NCI-H146 treated with DMSO at 0.1 percent for 48 hours (cell line): ENCODE measurements at regions not wholly inside any gene's neighbourhood (a gene's known extent, or its start where the extent isn't known, plus 50 kb on each side); places are given as distances from the start of the nearest gene placed in this dataset.
A peak's percentile ranks its signal among the peaks of the same experiment; 100 is the strongest.

ENCODE experiments used
- DNase-seq: peaks from one replicate; lab custom pipeline; 2025; ENCODE audit not compliant: unreplicated experiment; lab: John Stamatoyannopoulos, UW

GRCh38 chr10:78993261-78993945 lies 75.4 kb upstream of the ZMIZ1 start:
- no peak for DNase-seq

DNA sequence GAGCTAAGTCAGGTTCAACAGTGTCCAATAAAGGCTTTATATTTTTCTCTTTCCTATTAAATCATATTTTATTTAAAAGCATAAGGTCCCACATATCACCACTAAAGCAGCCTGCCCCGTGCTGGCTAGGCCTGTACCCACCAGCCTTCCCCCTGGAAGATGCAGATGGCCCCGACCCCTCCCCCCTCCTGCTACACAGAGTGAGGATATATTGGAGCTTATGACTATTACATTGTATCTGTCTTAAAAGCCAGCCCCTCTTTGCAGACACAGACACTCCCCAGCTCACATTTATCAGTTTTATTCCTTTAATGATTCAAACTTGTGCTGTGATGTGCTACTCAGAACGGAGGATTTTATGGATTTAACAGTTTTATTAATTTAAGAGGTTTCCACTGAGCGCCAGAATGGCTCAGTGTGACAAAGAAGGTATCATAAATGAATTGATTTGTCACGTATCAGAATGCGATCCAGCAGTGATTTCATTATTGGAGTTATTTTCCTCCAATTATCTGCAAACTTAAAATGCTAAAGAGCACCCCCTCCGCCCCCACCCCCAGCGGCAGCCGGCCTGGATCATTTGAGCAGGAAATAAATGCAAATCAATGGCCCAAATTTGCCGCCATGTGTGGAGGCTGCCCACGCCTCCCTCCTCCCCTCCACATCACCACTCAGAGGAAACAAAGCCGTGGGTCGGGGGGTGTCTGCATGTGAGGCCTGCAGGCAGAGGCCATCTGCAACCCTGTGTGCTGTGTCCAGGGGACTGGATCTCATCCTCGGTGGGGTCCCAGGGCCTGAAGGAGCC lies 72.6 kb upstream of the ZMIZ1 start:
- DNase-seq: no peak

- DNase-seq: no peak
Measured at GRCh38 chr10:78996792-78997129, 72.0 kb upstream of the ZMIZ1 start.

DNA sequence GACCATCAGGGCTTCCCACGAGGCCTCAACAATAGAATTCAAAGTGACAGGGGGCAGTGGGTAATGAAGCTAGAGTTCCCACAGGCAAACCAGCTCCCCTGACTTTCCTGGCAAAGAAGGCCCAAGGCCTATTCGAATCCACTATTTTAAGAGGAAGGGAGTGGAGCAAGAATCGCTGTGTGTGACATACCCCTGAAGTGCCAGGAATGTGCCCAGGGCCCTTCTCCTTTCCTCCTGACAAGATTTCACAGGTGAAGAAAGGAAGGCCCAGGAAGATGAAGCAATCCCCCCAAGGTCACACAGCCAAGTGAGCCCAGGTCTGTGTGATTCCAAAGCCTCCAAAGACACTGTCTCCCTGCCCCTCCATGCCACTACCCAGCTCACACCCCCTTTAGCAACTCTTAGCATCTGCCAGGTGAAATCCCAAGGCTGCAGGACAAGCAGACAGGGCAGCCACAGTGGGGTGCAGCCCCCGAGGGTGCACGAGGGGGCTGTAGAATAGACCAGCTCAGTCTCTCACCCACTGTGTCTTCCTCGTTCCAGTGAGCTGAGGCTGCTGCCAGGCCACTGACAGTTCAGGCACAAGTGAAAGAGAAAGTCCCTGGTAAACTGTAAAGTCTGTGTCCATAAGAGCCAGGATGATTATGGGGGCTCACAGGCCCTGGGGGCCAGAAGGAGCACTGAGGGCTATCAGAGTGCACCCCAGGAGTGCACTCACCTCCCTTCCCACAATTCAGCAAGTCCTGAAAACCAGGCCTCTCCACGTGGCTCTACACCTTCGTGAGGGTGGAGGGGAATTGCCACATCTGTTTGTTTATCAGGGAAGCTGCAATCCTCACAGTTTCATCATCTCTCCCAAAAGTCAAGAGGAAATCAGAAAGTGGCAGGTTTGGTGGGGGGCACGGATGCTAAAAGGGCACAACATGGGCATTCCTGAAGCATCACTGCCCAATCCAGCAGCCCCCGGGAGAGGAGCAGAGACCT lies 70.8 kb upstream of the ZMIZ1 start:
- DNase-seq: no peak

GRCh38 chr10:79001082-79001885 lies 67.5 kb upstream of the ZMIZ1 start:
- DNase-seq: no peak

DNA sequence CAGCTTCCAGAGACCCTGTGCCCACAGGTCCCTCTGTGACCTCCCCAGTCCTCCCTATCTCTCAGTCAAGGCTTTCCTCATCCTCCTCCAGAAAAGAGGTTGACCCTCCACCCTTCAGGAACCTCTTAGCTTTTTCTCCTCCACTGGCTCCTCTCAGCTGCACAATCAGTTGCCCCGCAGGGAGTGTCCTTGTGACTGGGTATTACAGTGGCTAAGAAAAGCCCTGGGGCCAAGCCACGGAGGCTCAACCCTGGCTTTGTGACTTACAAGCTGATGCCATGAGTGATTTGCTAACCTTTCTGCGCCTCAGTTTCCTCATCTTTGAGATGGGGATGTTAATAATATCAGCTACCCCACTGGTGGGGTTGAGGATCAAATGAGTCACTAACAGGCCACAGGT lies 66.4 kb upstream of the ZMIZ1 start:
- DNase-seq: no peak

GRCh38 chr10:79003183-79004100 lies 65.3 kb upstream of the ZMIZ1 start:
- no peak for DNase-seq

DNA sequence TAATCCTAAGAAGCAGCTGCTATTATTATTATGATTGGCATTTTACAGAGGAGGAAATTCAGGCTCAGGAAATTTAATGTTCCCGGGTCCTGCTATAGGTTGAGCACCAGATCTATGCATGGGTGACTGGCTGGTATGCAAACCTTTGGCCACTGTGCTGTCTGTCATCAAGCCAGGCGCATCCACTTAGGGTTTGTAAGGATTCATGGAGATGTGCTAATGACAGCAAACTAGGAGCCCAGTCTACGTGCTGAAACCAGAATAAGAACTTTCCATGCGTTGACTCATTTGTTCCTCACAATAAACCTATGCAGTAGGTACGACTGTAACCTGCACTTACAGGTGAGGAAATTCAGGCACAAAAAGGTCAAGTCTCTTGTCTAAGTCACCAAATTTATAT lies 64.5 kb upstream of the ZMIZ1 start:
- no peak for DNase-seq

GRCh38 chr10:79005126-79005810 lies 63.5 kb upstream of the ZMIZ1 start:
- peak; percentile 28 for DNase-seq

DNA sequence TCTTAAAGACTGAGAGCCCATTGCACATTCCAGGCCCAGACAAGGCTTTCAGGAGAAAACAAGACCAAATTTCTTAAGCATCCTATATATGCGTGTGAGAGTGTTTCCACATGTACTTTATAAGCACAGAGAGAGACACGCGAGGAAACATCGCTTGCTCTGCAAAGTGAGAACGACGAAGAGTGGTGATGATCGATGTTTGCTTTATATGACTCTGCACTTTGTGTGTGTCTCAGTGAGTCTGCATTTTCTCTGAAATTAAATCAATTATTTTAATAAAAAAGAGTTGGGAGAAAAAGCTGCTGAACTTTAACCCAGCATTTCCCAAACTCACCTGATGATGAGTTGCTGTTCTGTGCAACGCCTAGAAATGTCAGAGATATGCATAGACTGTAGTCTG lies 61.7 kb upstream of the ZMIZ1 start:
- no peak for DNase-seq

- DNase-seq: no peak
Measured at GRCh38 chr10:79007421-79008319, 61.1 kb upstream of the ZMIZ1 start.

DNA sequence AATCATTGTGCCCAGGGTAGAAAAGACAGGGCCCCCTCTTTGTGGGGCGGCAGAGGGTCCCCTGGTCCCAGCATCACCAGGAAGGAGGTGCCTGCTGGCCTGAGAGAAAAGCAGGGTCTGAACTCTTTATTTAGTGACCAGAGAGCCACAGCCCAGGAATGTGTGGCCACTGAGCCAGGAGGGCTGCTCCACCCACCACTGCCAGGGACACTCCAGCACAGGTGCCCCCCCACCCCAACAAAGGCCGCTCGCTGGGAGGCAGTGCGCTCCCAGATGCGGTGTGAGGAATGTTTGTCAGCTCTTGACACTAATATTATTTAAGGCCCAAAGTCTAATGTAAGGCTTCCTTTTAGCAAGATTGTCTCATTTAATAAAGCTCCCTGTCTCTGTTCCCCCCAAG lies 59.6 kb upstream of the ZMIZ1 start:
- no peak for DNase-seq

GRCh38 chr10:79012567-79012966 lies 56.2 kb upstream of the ZMIZ1 start:
- no peak for DNase-seq

GRCh38 chr10:79013406-79013987 lies 55.3 kb upstream of the ZMIZ1 start:
- DNase-seq: no peak

- no peak for DNase-seq
Measured at GRCh38 chr10:79014796-79015195, 54.0 kb upstream of the ZMIZ1 start.

- no peak for DNase-seq
Measured at GRCh38 chr10:79017882-79018520, 50.8 kb upstream of the ZMIZ1 start.

GRCh38 chr10:79018521-79019011 lies 50.2 kb upstream of the ZMIZ1 start:
- DNase-seq: peak; percentile 33
